Neutrophil (primary cell): ENCODE measurements at regions not wholly inside any gene's neighbourhood (a gene's known extent, or its start where the extent isn't known, plus 50 kb on each side); places are given as distances from the start of the nearest gene placed in this dataset.

Source experiments
- H3K27ac ChIP-seq: fragments of 200-600 bp; sonication (generic); 2 replicates; pipeline ENCODE4 v1.5.1; 2016; ENCODE audit warnings: mild to moderate bottlenecking, moderate library complexity
- H3K27me3 ChIP-seq: fragments of 200-600 bp; sonication (generic); 2 replicates; pipeline ENCODE4 v1.6.0; 2016; ENCODE audit warnings: mild to moderate bottlenecking
- H3K36me3 ChIP-seq: fragments of 200-600 bp; sonication (generic); 2 replicates; pipeline ENCODE4 v1.5.1; 2017
- H3K4me1 ChIP-seq, 2 experiments: fragments of 200-600 bp in 1 of 2; sonication (generic) in 1 of 2; 1 replicate in 1 of 2; 2 replicates in 1 of 2; pipeline versions ENCODE4 v1.5.1 to v1.6.1; 2013 to 2016; ENCODE audit warnings: low read depth in 1 of 2, low read length in 1 of 2, mild to moderate bottlenecking in 1 of 2, moderate library complexity in 1 of 2; ENCODE audit not compliant: control insufficient read depth in 1 of 2, insufficient read depth in 1 of 2
- H3K4me3 ChIP-seq, 2 experiments: fragments of 200-600 bp in 1 of 2; sonication (generic) in 1 of 2; 1 replicate in 1 of 2; 2 replicates in 1 of 2; pipeline ENCODE4 v1.5.1; 2013 to 2016; ENCODE audit warnings: low read depth in 1 of 2, low read length in 1 of 2, mild to moderate bottlenecking in 1 of 2, moderate library complexity in 1 of 2
- H3K9me3 ChIP-seq: fragments of 200-600 bp; sonication (generic); 2 replicates; pipeline ENCODE4 v1.5.1; 2016
- TF ChIP-seq, protein P1 (sequence below): fragments of 200-600 bp; sonication (generic); IDR thresholded peaks from 2 replicates; pipeline ENCODE4 v1.5.1; 2016; ENCODE audit warnings: antibody characterized with exemption

DNA sequence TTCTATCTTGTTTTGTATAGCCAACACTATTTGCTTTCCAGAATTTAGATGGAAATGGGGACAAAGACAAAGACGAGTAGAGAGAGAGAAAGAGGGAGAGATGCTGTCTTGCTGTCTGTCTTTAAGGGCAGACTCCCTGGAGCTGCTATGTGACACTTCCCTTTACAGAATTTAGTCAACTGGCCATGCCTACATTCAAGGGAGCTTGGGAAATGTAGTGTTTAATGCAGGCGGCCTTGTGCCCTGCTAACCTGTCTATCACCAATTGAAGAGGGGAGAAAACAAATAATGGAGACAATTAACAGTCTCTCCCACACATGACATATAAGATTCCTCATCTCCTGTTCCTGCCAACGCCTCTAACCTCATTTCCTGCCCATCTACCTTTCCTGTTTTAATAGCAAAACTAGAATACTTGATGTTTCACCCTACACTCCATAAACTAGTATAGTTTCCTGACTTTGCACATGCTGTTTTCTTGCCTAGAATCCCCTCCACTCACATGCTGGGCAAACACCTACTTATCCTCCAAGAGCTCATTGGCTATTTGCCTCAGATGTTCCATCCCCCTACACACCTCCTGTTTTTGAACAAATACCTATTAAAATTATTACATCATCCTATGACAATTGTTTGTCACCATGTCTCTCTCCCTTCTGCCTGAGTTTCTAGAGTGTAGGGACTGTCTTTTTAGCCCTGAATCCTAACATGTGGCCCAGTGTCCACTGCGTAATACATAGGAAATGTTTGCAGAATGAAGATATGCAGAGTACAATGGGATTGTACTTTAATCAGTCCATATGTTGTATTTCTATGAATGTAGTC is 117.2 kb downstream of the SLC25A24 start:
- H3K9me3 ChIP-seq, result no peaks in the 10 kb centered on the region
- H3K4me1 ChIP-seq, result peaks cover 5% of the 10 kb centered on the region in 2 experiments
- H3K27me3 ChIP-seq, result no peaks in the 10 kb centered on the region
- H3K4me3 ChIP-seq, result no peak overlapping the region
- TF ChIP-seq, protein P1, sequence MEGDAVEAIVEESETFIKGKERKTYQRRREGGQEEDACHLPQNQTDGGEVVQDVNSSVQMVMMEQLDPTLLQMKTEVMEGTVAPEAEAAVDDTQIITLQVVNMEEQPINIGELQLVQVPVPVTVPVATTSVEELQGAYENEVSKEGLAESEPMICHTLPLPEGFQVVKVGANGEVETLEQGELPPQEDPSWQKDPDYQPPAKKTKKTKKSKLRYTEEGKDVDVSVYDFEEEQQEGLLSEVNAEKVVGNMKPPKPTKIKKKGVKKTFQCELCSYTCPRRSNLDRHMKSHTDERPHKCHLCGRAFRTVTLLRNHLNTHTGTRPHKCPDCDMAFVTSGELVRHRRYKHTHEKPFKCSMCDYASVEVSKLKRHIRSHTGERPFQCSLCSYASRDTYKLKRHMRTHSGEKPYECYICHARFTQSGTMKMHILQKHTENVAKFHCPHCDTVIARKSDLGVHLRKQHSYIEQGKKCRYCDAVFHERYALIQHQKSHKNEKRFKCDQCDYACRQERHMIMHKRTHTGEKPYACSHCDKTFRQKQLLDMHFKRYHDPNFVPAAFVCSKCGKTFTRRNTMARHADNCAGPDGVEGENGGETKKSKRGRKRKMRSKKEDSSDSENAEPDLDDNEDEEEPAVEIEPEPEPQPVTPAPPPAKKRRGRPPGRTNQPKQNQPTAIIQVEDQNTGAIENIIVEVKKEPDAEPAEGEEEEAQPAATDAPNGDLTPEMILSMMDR, result no peak
- H3K27ac ChIP-seq, result no peak overlapping the region
- H3K36me3 ChIP-seq, result no peaks in the 10 kb centered on the region

DNA sequence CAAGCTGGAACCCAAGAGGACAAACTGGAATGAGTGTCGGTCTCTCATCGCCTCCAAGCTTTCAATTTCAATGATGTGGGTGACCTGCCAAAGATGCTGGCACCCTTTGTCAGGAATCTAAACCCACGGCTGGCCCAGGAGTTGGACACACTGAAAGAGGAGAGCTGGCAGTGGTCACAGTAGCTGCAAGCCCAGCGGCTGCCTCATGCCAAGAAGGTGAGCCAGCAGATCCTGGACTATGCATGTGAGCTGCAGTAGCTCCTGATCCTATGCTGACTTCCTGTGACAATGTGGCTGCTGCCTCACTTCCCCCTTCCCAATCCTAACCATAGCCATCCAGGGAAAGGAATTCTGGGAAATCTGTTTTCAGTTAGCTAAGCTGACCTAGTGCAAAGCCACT is 117.0 kb upstream of the VAV3 start:
- no peaks in the 10 kb centered on the region for H3K4me1 ChIP-seq
- no peak overlapping the region for H3K27ac ChIP-seq
- TF ChIP-seq, protein P1, result no peak
- H3K27me3 ChIP-seq, result no peaks in the 10 kb centered on the region
- no peak overlapping the region for H3K4me3 ChIP-seq
- H3K9me3 ChIP-seq, result no peaks in the 10 kb centered on the region
- H3K36me3 ChIP-seq, result no peaks in the 10 kb centered on the region

DNA sequence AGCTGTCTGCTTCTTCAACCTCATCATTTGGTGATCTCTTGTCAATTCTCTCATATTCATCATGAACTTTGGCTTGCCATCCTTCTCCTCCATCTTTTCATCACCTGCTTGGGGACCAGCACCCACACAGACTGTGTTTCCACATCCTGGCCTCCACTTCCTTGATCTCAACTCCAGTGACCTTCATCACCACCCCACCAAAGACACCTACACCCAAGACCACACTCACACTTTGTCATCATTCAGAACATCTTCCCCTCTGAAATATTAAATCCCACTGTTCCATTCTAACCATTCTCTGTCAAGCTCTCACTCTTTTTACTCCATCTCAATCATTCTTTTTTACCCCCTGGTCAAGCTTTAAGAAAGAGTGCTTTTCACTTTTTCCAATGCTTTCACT is 115.5 kb upstream of the VAV3 start:
- Histone ChIP-seq H3K36me3 (no peaks in the 10 kb centered on the region), H3K4me1 (no peaks in the 10 kb centered on the region), H3K27me3 (no peaks in the 10 kb centered on the region), H3K9me3 (no peaks in the 10 kb centered on the region), H3K4me3 (no peak overlapping the region), H3K27ac (no peak overlapping the region)
- TF ChIP-seq, protein P1, result no peak

DNA sequence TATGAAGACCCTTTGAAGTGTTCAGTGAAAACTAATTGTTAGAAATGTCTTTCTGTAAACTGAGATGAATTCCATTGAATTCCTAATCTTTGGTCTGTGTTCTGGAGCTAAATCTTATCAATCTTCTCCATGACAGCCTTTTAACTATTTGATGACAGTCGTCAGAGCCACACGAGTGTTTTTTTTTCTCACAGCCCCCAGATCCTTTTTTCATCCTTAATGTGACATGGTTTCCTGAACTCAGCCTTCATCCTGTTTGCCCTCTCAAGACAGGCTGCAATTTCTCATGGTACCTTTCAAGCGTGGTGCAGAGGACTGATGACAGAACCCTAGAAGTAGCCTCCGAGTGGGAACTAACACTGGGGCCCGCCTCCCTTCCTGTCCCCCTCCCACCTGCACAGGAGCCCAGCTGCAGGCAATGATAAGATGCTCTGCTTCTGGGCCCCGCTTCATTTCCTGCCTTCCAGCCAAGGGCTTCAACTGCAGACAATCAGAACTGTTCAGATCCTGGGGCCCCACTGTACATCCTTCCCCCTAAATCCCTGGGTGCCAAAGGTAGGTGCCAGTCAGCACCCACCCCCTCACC is 114.6 kb upstream of the VAV3 start:
- H3K27ac ChIP-seq, result no peak overlapping the region
- H3K4me3 ChIP-seq, result no peak overlapping the region
- H3K36me3 ChIP-seq, result no peaks in the 10 kb centered on the region

DNA sequence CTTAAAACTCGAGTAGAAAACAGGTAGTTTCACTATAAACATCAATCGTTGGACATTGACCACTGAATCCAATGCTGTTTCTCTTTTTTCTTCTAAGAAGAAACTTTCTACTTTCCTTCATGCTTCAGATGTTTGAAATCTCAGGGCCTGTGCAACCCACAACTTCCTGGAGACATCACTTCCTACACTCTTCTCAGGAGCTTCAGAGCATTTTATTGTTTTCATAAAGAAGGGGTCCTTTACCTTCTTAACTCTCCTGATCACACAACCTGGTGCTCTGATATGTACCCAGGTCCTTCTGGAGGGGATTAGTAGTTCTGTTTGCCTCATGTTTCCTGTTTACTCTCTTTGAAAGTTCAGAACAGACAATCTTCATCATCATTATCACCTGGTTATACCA is 113.0 kb upstream of the VAV3 start:
- no peaks in the 10 kb centered on the region for H3K4me1 ChIP-seq
- no peak overlapping the region for H3K4me3 ChIP-seq
- no peaks in the 10 kb centered on the region for H3K9me3 ChIP-seq
- no peaks in the 10 kb centered on the region for H3K27me3 ChIP-seq
- H3K27ac ChIP-seq, result no peak overlapping the region
- TF ChIP-seq, protein P1, result no peak
- H3K36me3 ChIP-seq, result no peaks in the 10 kb centered on the region

More for the DNA sequence above, 114.6 kb upstream of the VAV3 start:
- TF ChIP-seq, protein P1, result no peak
- no peaks in the 10 kb centered on the region for H3K27me3 ChIP-seq
- no peaks in the 10 kb centered on the region for H3K4me1 ChIP-seq
- H3K9me3 ChIP-seq, result no peaks in the 10 kb centered on the region
